ENCODE measurements at regions not wholly inside any gene's neighbourhood (a gene's known extent, or its start where the extent isn't known, plus 50 kb on each side); places are given as distances from the start of the nearest gene placed in this dataset.

DNA sequence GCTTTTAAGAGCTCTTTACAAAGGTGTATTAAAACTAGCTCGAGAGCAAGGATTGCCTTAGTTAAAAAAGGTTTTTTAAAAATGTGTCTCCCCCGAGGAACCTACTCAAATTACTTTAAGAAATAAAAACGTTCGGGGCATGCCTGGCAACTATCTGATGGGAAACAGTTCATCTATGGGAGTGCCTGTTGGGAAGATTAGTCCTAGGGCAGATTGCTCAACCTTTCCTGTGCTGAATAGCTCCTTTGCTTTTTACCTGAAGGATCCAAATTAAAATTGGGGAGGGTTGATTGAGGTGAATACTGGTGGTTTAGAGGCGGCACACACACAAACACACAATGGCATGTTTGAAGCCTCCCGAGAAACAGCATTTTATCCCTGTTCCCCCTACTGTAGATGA lies 541.4 kb upstream of the ATP2B1 start:
- H3K27me3 ChIP-seq: no peaks in the 10 kb centered on the region
- no peaks in the 10 kb centered on the region for H3K36me3 ChIP-seq
- H3K27ac ChIP-seq: no peak overlapping the region
- DNase-seq (ENCODE audit: low spot score): no peak
- TF ChIP-seq, protein P1, sequence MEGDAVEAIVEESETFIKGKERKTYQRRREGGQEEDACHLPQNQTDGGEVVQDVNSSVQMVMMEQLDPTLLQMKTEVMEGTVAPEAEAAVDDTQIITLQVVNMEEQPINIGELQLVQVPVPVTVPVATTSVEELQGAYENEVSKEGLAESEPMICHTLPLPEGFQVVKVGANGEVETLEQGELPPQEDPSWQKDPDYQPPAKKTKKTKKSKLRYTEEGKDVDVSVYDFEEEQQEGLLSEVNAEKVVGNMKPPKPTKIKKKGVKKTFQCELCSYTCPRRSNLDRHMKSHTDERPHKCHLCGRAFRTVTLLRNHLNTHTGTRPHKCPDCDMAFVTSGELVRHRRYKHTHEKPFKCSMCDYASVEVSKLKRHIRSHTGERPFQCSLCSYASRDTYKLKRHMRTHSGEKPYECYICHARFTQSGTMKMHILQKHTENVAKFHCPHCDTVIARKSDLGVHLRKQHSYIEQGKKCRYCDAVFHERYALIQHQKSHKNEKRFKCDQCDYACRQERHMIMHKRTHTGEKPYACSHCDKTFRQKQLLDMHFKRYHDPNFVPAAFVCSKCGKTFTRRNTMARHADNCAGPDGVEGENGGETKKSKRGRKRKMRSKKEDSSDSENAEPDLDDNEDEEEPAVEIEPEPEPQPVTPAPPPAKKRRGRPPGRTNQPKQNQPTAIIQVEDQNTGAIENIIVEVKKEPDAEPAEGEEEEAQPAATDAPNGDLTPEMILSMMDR (IDR thresholded peaks at IDR 0.05): no peak
- no peaks in the 10 kb centered on the region for H3K9me3 ChIP-seq
- peaks cover 0 to 29% of the 10 kb centered on the region in 2 donors for H3K4me1 ChIP-seq
- no peak overlapping the region for H3K4me3 ChIP-seq

DNA sequence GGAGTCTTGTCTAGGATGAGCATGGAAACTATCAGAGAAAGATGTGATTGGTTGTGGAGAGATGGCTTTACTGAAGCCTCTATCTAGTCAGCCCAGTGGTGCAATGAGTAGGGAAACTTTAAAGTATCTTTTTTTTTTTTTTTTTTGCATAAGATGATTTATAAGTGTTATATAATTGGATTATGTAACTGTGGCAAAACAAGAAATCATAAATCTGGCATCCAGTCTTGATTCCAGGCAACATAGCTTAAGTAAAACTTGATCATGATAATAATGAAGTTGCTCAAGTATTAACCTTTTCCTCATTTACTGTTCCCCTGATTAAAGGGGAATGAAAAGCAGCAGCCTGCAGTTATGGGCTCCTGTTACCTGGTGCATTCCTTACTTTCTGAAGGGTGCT lies 538.0 kb upstream of the ATP2B1 start:
- Histone ChIP-seq H3K9me3 (no peaks in the 10 kb centered on the region), H3K27ac (no peak overlapping the region), H3K4me1 (peaks cover 0 to 13% of the 10 kb centered on the region in 2 donors), H3K27me3 (no peaks in the 10 kb centered on the region), H3K4me3 (no peak overlapping the region), H3K36me3 (no peaks in the 10 kb centered on the region)
- DNase-seq (ENCODE audit: low spot score): no peak
- TF ChIP-seq, protein P1 (IDR thresholded peaks at IDR 0.05): no peak

- Histone ChIP-seq H3K36me3 (no peaks in the 10 kb centered on the region), H3K27ac (no peak overlapping the region), H3K9me3 (no peaks in the 10 kb centered on the region), H3K27me3 (no peaks in the 10 kb centered on the region), H3K4me1 (peaks cover 0 to 1% of the 10 kb centered on the region in 2 donors), H3K4me3 (no peak overlapping the region)
- DNase-seq (ENCODE audit: low spot score): no peak
- TF ChIP-seq, protein P1 (IDR thresholded peaks at IDR 0.05): no peak
Observed at GRCh38 chr12:90245391-90245790, 536.8 kb upstream of the ATP2B1 start.

DNA sequence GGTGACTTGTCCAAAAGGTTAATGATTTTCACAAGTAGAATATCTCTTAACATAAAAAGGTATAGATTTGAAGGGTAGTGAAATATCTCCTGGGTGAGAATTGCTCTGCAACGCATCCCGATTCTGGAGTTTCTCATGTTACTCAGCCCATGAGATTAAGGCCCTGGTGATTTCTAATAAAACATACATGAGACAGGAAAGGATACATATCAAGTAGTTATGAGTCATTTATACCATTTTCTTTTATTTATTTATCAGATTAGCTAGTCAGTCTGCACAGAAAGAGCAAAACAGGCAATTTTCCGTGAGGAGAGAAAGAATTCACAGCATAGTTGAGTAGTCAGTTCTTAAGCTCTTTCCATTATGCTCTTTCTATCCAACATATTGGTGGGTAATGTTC lies 535.6 kb upstream of the ATP2B1 start:
- no peaks in the 10 kb centered on the region for H3K4me1 ChIP-seq
- TF ChIP-seq, protein P1 (IDR thresholded peaks at IDR 0.05): no peak
- H3K4me3 ChIP-seq: no peak overlapping the region
- no peak for DNase-seq (ENCODE audit: low spot score)
- H3K27ac ChIP-seq: no peak overlapping the region
- H3K36me3 ChIP-seq: no peaks in the 10 kb centered on the region
- no peaks in the 10 kb centered on the region for H3K27me3 ChIP-seq
- no peaks in the 10 kb centered on the region for H3K9me3 ChIP-seq

DNA sequence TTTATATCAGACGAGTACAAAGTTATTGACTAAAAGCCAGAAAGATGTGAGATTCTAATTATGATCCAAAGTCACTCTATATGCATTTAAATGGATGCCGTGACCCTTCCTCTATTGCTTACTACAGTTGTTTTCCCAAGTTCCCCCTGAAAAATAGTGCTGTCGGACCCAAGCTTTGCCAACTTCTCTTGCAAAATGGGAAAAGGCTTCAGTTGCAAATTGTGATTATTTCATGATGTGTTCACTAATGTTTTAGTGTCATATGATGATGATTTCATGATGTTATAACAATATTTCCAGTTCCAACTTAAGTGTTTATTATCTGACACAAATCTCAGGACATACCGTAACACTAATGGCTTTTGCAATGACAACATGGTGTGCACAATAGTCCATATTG lies 534.6 kb upstream of the ATP2B1 start:
- H3K4me3 ChIP-seq: no peak overlapping the region
- TF ChIP-seq, protein P1 (IDR thresholded peaks at IDR 0.05): no peak
- DNase-seq (ENCODE audit: low spot score): no peak
- H3K9me3 ChIP-seq: no peaks in the 10 kb centered on the region
- H3K4me1 ChIP-seq: no peaks in the 10 kb centered on the region
- H3K36me3 ChIP-seq: no peaks in the 10 kb centered on the region
- no peaks in the 10 kb centered on the region for H3K27me3 ChIP-seq
- no peak overlapping the region for H3K27ac ChIP-seq

DNA sequence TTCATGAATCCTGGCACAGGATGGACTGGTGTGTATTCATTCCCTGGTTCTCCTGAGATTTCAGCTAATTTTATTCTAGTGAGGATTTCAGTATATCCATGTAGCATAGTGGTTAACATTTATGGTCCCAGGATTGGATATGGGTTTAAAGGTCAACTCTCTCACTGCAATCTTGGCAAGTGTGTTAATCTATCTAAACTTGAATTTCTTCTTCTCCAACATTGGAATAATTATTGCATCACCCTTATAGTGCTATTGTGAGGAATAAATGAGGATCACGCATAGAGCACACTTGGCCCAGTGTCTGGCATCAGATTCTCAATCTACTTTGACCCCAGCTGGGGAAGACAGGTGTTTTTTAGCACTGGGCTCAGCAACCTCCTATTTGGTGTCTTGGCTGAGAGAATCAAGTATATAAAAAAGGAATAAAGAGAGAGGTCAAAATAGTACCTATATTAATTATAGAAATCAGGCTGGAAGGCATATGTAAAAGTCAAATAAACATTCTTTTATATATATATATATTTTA lies 531.2 kb upstream of the ATP2B1 start:
- TF ChIP-seq, protein P1 (IDR thresholded peaks at IDR 0.05): no peak
- no peaks in the 10 kb centered on the region for H3K4me1 ChIP-seq
- no peaks in the 10 kb centered on the region for H3K9me3 ChIP-seq
- no peak for DNase-seq (ENCODE audit: low spot score)
- no peak overlapping the region for H3K27ac ChIP-seq
- no peaks in the 10 kb centered on the region for H3K36me3 ChIP-seq
- H3K4me3 ChIP-seq: no peak overlapping the region
- H3K27me3 ChIP-seq: no peaks in the 10 kb centered on the region

Measured in right atrium auricular region (tissue), 2 donors.